ENCODE measurements at regions not wholly inside any gene's neighbourhood (a gene's known extent, or its start where the extent isn't known, plus 50 kb on each side); places are given as distances from the start of the nearest gene placed in this dataset.

DNA sequence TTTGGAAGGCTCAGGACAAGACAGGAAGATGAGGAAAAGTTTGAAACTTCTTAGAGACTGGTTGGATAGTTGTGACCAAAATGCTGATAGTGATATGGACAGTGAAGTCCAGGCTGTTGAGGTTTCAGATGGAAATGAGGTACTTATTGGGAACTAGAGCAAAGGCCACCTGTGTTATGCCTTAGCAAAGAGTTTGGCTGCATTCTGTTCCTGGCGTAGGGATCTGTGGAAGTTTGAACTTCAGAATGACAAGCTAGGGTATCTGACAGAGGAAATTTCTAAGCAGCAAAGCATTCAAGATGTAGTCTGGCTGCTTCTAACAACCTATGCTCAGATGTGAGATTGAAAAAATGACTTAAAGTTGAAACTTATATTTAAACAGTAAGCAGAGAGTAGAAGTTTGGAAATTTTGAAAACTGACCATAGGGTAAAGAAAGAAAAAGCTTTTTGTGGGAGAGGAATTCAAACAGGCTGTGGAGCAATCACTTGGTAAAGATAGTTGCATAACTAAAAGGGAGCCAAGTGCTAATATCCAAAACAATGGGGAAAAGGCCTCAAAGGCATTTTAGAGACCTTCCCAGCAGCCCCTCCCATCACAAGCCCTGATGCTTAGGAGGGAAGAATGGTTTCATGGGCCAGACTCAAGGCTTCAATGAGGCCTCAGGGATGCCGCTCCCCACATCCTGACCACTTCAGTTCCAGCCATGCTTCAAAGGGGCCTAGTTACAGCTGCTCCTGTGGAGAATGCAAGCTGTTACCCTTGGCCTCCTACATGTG lies 415.1 kb downstream of the INHBA start:
- TF ChIP-seq POLR2A (IDR thresholded peaks at IDR 0.05) (no peak), POLR2AphosphoS5 (IDR thresholded peaks at IDR 0.05) (no peak)
- TF ChIP-seq, protein P1, sequence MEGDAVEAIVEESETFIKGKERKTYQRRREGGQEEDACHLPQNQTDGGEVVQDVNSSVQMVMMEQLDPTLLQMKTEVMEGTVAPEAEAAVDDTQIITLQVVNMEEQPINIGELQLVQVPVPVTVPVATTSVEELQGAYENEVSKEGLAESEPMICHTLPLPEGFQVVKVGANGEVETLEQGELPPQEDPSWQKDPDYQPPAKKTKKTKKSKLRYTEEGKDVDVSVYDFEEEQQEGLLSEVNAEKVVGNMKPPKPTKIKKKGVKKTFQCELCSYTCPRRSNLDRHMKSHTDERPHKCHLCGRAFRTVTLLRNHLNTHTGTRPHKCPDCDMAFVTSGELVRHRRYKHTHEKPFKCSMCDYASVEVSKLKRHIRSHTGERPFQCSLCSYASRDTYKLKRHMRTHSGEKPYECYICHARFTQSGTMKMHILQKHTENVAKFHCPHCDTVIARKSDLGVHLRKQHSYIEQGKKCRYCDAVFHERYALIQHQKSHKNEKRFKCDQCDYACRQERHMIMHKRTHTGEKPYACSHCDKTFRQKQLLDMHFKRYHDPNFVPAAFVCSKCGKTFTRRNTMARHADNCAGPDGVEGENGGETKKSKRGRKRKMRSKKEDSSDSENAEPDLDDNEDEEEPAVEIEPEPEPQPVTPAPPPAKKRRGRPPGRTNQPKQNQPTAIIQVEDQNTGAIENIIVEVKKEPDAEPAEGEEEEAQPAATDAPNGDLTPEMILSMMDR (IDR thresholded peaks at IDR 0.05), result no peak
